ENCODE measurements at regions not wholly inside any gene's neighbourhood (a gene's known extent, or its start where the extent isn't known, plus 50 kb on each side); places are given as distances from the start of the nearest gene placed in this dataset.
"Not testable (repeated sequence)": the region's sequence is repeated elsewhere in the genome, so short reads cannot be mapped to it uniquely, and the experiment has no call there.

- no peak for DNase-seq (ENCODE audit: low read depth)
- in situ Hi-C loops (cut with HindIII; ENCODE audit: low sequenced_read_pairs), result loop anchor here (25.0 kb wide), 2 partner anchors 247 to 372 kb away; no protein-coding TSS in a partner anchor
- TF ChIP-seq CTCF (IDR thresholded peaks at IDR 0.05; ENCODE audit: low read depth, low read length, missing control alignments), result no peak
- no peak overlapping the region for H3K4me3 ChIP-seq (ENCODE audit: low read depth, low read length)
These were observed 85.9 kb upstream of the HTR4 start for GRCh38 chr5:148740079-148740858.

- in situ Hi-C loops (cut with HindIII; ENCODE audit: low sequenced_read_pairs), result loop anchor here (25.0 kb wide), 2 partner anchors 246 to 371 kb away; no protein-coding TSS in a partner anchor
- H3K4me3 ChIP-seq (ENCODE audit: low read depth, low read length), result no peak overlapping the region
- peak; percentile 53 for TF ChIP-seq CTCF (IDR thresholded peaks at IDR 0.05; ENCODE audit: low read depth, low read length, missing control alignments)
- DNase-seq (ENCODE audit: low read depth), result peak; percentile 68
These were observed 85.3 kb upstream of the ADRB2 start for GRCh38 chr5:148740966-148741742.

- H3K4me3 ChIP-seq (ENCODE audit: low read depth, low read length); DNase-seq (ENCODE audit: low read depth): not testable (repeated sequence)
- in situ Hi-C loops (cut with HindIII; ENCODE audit: low sequenced_read_pairs), result loop anchor here (25.0 kb wide), 2 partner anchors 246 to 371 kb away; no protein-coding TSS in a partner anchor
These were observed 84.6 kb upstream of the ADRB2 start for GRCh38 chr5:148741766-148742165.

- not testable (repeated sequence) for DNase-seq (ENCODE audit: low read depth); H3K4me3 ChIP-seq (ENCODE audit: low read depth, low read length)
- in situ Hi-C loops (cut with HindIII; ENCODE audit: low sequenced_read_pairs), result loop anchor here (25.0 kb wide), 2 partner anchors 243 to 368 kb away; no protein-coding TSS in a partner anchor
These were observed 82.0 kb upstream of the ADRB2 start for GRCh38 chr5:148744380-148744779.

- DNase-seq (ENCODE audit: low read depth), result no peak
- in situ Hi-C loops (cut with HindIII; ENCODE audit: low sequenced_read_pairs), result loop anchor here (25.0 kb wide), 2 partner anchors 240 to 365 kb away; no protein-coding TSS in a partner anchor
- no peak for TF ChIP-seq CTCF (IDR thresholded peaks at IDR 0.05; ENCODE audit: low read depth, low read length, missing control alignments)
- H3K4me3 ChIP-seq (ENCODE audit: low read depth, low read length), result no peak overlapping the region
These were observed 79.4 kb upstream of the ADRB2 start for GRCh38 chr5:148746826-148747535.

GRCh38 chr5:148747536-148747906, 78.9 kb upstream of the ADRB2 start:
- in situ Hi-C loops (cut with HindIII; ENCODE audit: low sequenced_read_pairs), result loop anchor here (25.0 kb wide), 2 partner anchors 240 to 365 kb away; no protein-coding TSS in a partner anchor
- no peak for TF ChIP-seq CTCF (IDR thresholded peaks at IDR 0.05; ENCODE audit: low read depth, low read length, missing control alignments)
- no peak for DNase-seq (ENCODE audit: low read depth)
- H3K4me3 ChIP-seq (ENCODE audit: low read depth, low read length), result no peak overlapping the region

- H3K4me3 ChIP-seq (ENCODE audit: low read depth, low read length), result no peak overlapping the region
- DNase-seq (ENCODE audit: low read depth), result no peak
- in situ Hi-C loops (cut with HindIII; ENCODE audit: low sequenced_read_pairs), result loop anchor here (25.0 kb wide), 2 partner anchors 238 to 363 kb away; no protein-coding TSS in a partner anchor
- TF ChIP-seq CTCF (IDR thresholded peaks at IDR 0.05; ENCODE audit: low read depth, low read length, missing control alignments), result no peak
These were observed 77.6 kb upstream of the ADRB2 start for GRCh38 chr5:148748702-148749392.

All from astrocyte of the cerebellum (primary cell).